Mucosa of gallbladder (tissue), 1 donor: ENCODE measurements at regions not wholly inside any gene's neighbourhood (a gene's known extent, or its start where the extent isn't known, plus 50 kb on each side); places are given as distances from the start of the nearest gene placed in this dataset.

Experiments
- DNase-seq: peaks from one replicate; pipeline ENCODE4 v3.0.0-alpha.2; 2020; ENCODE audit warnings: low spot score
- donor health status: DM: no; HTN: no; CAD: no.

DNA sequence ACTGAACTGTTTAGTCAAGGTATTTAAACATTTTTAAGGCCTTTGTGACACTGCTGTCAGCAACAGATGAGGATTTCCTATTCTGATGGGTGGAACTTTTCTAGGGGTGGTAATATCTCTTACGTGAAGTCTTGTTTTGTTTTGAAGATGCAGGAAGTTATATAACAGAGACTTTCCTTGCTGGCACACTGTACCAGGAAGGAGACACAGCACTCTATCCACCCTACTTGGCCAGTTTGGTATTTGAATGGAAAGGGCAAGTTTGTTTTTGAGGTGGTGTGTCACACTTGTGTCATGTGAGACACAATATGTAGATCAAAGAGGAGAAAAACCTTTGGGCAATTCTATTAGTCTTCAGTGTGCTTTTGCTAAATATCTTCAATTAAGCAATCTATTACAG, 51.6 kb upstream of the SRP54 start:
- peak; percentile 58 for DNase-seq

DNA sequence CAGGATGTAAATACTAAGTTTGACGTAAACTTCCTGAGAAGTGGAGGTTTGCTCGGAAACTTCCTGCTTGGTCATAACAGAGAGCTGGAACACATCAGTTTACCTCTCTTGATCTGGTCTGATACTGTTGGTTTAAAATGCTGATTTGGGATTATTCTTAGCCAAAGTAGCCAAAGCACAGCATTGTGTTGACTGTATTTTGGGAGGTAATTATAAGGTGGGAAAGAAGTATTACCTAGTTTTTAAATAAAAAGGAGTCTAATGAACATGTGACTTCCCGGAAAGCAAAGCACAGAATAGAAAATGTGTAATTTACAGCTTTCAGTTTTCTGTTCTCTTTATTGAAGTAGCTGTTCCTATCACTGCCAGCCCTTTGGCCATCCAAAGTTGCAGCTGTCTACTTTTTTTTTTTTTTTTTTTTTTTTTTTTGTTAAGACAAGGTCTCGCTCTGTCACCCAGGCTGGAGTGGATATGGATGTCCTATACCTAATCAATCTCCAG, 52.2 kb upstream of the SRP54 start:
- no peak for DNase-seq

DNA sequence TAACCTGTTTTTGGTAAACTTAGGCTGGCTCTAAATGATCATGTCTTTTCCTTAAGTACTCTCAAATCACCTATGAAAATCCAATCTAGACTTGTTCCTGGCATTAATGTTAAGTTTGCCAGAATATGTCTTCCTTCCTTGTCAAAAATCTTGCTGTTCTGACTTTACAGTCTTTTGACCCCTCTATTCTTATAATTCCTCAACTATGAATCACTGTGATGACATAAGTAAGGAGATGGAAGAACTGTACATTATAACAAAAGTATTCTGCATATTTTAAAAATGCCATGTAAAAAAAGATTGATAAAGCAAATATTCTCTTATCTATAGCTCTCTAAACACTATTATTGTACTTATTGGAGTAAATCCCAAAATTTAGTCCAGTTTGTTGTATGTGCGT, 51.4 kb upstream of the BAZ1A start:
- DNase-seq = no peak
